ENCODE measurements at regions not wholly inside any gene's neighbourhood (a gene's known extent, or its start where the extent isn't known, plus 50 kb on each side); places are given as distances from the start of the nearest gene placed in this dataset.

DNA sequence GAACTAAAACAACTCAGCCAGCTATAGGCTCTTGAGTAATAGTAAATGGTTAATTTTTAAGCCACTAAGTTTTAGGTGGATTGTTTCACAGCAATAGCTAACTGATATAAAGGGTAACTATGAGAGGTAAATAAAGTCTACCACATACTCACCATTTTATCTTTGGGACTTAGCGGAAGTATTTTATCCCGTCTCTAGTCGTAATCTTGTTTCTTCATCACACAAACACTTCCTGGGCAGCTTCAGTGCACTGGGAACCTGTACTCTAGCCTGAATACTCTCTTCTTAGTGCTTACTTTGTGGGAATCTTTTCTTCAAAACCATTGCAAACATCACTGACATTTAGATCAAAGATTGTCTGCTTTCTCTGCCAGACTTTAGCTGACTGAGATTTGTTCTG lies 360.5 kb downstream of the EPHA4 start:
- DNase-seq (ENCODE audit: low read depth) = no peak
- no peak overlapping the region for H3K4me3 ChIP-seq (ENCODE audit: low read depth, low read length)
- TF ChIP-seq, protein P1, sequence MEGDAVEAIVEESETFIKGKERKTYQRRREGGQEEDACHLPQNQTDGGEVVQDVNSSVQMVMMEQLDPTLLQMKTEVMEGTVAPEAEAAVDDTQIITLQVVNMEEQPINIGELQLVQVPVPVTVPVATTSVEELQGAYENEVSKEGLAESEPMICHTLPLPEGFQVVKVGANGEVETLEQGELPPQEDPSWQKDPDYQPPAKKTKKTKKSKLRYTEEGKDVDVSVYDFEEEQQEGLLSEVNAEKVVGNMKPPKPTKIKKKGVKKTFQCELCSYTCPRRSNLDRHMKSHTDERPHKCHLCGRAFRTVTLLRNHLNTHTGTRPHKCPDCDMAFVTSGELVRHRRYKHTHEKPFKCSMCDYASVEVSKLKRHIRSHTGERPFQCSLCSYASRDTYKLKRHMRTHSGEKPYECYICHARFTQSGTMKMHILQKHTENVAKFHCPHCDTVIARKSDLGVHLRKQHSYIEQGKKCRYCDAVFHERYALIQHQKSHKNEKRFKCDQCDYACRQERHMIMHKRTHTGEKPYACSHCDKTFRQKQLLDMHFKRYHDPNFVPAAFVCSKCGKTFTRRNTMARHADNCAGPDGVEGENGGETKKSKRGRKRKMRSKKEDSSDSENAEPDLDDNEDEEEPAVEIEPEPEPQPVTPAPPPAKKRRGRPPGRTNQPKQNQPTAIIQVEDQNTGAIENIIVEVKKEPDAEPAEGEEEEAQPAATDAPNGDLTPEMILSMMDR (IDR thresholded peaks at IDR 0.05; ENCODE audit: low read depth, low read length, missing control alignments) = no peak

DNA sequence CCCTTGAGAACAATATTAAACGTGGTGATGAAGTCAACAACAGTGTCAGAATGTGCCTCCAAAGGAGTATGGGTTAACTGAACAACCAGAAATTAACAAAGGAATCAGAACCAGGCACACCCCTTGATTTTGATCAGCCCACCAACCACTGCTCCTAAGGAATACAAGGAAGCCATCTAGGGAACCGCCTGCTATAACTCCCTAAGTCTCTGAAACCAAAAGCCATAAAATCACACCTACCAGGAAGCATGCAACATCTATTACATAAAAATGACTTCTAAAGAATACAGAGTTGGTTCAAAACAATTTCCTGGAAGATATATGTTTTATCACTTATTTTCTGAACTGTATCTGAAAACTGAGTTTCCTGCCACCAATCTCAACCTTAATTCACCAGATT lies 360.0 kb downstream of the EPHA4 start:
- DNase-seq (ENCODE audit: low read depth) = no peak
- H3K4me3 ChIP-seq (ENCODE audit: low read depth, low read length) = no peak overlapping the region
- TF ChIP-seq, protein P1 (IDR thresholded peaks at IDR 0.05; ENCODE audit: low read depth, low read length, missing control alignments) = no peak

DNA sequence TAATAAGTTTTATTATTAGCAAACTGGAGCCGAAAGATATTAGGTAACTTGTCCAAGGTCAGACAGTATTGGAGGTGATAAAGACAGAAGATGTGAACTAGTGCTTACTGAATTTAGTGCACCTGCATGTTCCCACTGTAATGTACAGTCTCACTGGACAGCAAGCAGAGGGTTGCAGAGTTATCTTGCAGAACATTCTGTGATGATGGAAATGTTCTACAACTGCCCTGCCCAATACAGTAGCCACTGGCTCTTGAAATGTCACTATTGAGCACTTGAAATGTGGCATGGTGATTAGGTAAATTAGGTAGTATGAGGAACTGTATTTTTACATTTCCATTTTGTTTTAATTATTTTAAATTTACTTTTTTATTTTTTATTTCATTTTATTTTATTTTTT lies 356.6 kb downstream of the EPHA4 start:
- TF ChIP-seq, protein P1 (IDR thresholded peaks at IDR 0.05; ENCODE audit: low read depth, low read length, missing control alignments) = no peak
- no peak overlapping the region for H3K4me3 ChIP-seq (ENCODE audit: low read depth, low read length)
- no peak for DNase-seq (ENCODE audit: low read depth)

DNA sequence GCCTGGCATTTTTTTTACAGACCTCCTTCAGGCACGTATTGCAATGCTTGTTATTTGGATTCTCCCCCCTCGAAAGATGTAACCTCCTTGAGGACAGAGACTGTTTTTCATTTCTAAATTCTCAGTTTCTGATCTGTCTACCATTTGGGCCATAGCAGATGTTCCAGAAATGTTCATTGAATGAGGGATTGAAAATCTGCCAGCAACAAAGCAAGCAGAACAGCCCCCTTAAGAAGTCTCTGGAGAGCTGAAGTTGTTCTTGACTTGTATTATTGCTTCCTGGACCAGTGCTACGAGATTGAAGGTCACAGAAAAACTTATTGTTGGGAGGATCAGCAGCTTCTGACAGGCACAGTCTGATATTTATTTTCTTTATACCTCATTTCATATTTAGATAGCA lies 355.5 kb downstream of the EPHA4 start:
- no peak for DNase-seq (ENCODE audit: low read depth)

DNA sequence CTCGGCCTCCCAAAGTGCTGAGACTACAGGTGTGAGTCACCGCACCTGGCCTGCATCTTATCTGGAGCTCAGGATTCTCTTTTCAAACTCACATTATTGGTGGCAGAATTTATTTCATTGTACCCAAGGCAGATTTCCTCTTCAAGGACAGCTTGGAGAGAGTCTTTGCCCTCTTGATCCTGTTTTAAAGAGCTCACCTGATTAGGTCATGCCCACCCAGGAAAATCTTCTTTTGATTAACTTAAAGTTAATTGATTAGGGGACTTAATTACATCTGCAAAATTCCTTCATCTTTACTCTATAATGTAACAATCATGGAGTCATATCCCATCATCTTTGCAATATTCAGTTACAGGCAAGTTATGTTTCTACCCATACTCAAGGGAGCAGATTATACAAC lies 346.4 kb downstream of the EPHA4 start:
- no peak for DNase-seq (ENCODE audit: low read depth)
- TF ChIP-seq, protein P1 (IDR thresholded peaks at IDR 0.05; ENCODE audit: low read depth, low read length, missing control alignments) = no peak
- no peak overlapping the region for H3K4me3 ChIP-seq (ENCODE audit: low read depth, low read length)

More for the DNA sequence above, 355.5 kb downstream of the EPHA4 start:
- no peak overlapping the region for H3K4me3 ChIP-seq (ENCODE audit: low read depth, low read length)
- TF ChIP-seq, protein P1 (IDR thresholded peaks at IDR 0.05; ENCODE audit: low read depth, low read length, missing control alignments) = no peak

DNA sequence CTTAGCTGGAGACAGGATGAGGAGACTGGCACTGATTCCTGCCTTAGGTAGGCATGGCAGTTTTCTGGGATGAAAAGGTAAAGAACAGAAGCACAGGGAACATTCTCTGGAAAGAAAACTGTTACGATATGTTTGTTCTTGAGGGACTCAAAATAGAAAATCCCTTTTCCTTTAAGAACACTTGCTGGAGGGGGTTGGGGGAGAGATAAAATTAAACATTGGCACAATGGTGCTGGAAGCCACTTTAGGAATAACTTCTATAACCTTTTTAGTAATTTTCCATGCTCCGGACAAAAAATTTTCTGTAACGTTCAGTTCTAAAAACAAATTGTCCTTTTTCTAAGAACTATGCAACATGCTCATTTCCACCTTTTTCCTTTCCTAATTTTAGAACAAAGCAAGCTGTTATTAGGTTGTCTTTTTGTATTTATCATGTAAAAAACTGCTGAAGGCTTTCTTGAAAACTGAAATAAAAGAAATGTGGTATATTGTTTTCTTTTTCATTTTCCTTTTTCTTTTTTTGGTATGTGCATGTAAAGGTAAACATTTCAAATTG lies 343.8 kb downstream of the EPHA4 start:
- TF ChIP-seq, protein P1 (IDR thresholded peaks at IDR 0.05; ENCODE audit: low read depth, low read length, missing control alignments) = no peak
- no peak overlapping the region for H3K4me3 ChIP-seq (ENCODE audit: low read depth, low read length)
- DNase-seq (ENCODE audit: low read depth) = no peak

DNA sequence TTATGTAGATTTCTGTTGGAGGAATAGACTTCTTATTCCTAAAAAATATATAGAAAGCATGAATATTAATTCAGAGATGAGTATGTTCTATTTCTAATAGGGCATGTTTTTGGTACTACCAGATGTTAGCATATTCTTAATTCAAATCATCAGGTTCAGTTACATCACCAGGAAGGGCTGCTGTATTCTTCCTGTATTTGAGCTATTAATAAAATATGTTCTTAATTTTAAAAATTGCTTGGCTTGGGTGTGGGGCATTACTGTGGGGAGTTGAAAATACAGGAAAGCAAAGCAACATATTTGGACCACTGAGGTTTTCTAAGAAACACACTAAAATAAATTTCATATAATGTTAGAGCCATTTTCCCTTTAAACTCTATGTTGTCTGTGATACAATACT lies 343.0 kb downstream of the EPHA4 start:
- DNase-seq (ENCODE audit: low read depth) = no peak
- H3K4me3 ChIP-seq (ENCODE audit: low read depth, low read length) = no peak overlapping the region
- TF ChIP-seq, protein P1 (IDR thresholded peaks at IDR 0.05; ENCODE audit: low read depth, low read length, missing control alignments) = no peak
